Fibroblast of lung (primary cell): ENCODE measurements at regions not wholly inside any gene's neighbourhood (a gene's known extent, or its start where the extent isn't known, plus 50 kb on each side); places are given as distances from the start of the nearest gene placed in this dataset.

Experiments used
- DNase-seq, 2 donors: peaks; one replicate each; pipeline versions ENCODE4 v3.0.0 to v3.0.0-alpha.2; 2010; ENCODE audit warnings: low read depth in 2 of 2
- H2AFZ ChIP-seq: 2 replicates; pipeline ENCODE4 v1.5.1; 2012; ENCODE audit warnings: low read length, control low read depth, inconsistent platforms
- H3K27ac ChIP-seq: 2 replicates; pipeline ENCODE4 v1.5.1; 2011; ENCODE audit warnings: low read length, control low read depth; ENCODE audit not compliant: insufficient read depth
- H3K27me3 ChIP-seq: 2 replicates; pipeline ENCODE4 v1.5.1; 2011; ENCODE audit warnings: mild to moderate bottlenecking, low read length; ENCODE audit not compliant: control insufficient read depth, insufficient read depth
- H3K36me3 ChIP-seq: 2 replicates; pipeline ENCODE4 v1.5.1; 2011; ENCODE audit warnings: low read length; ENCODE audit not compliant: control insufficient read depth, insufficient read depth
- H3K4me1 ChIP-seq: 2 replicates; pipeline ENCODE4 v1.5.1; 2011; ENCODE audit warnings: low read length; ENCODE audit not compliant: control insufficient read depth, insufficient read depth; ENCODE audit errors: extremely low read depth
- H3K4me2 ChIP-seq: 2 replicates; pipeline ENCODE4 v1.5.1; 2011; ENCODE audit warnings: low read length, control low read depth; ENCODE audit not compliant: insufficient read depth; ENCODE audit errors: extremely low read depth
- H3K4me3 ChIP-seq, 4 experiments: fragments of 200-600 bp in 1 of 4; sonication (generic) in 1 of 4; replicated peaks in 1 of 4; 2 replicates each; pipeline ENCODE4 v1.5.1; 2011 to 2016; ENCODE audit warnings: low read length in 4 of 4, low read depth in 3 of 4, mild to moderate bottlenecking in 3 of 4, control low read depth in 2 of 4, inconsistent platforms in 1 of 4, mixed read lengths in 1 of 4; ENCODE audit not compliant: insufficient read depth in 1 of 4; ENCODE audit errors: control extremely low read depth in 1 of 4
- H3K79me2 ChIP-seq: 2 replicates; pipeline ENCODE4 v1.5.1; 2012; ENCODE audit warnings: mild to moderate bottlenecking, low read length, inconsistent platforms; ENCODE audit not compliant: control insufficient read depth, insufficient read depth
- H3K9ac ChIP-seq: 2 replicates; pipeline ENCODE4 v1.5.1; 2011; ENCODE audit warnings: mild to moderate bottlenecking, low read length, control low read depth; ENCODE audit not compliant: insufficient read depth
- H3K9me3 ChIP-seq: 2 replicates; pipeline ENCODE4 v1.5.1; 2012; ENCODE audit warnings: low read depth, low read length; ENCODE audit not compliant: control insufficient read depth, insufficient read depth
- H4K20me1 ChIP-seq: 2 replicates; pipeline ENCODE4 v1.5.1; 2011; ENCODE audit warnings: low read length; ENCODE audit not compliant: control insufficient read depth, insufficient read depth; ENCODE audit errors: extremely low read depth
- EZH2 ChIP-seq: IDR thresholded peaks from 2 replicates; pipeline ENCODE4 v1.5.1; 2012; ENCODE audit warnings: low read length, control low read depth, mild to moderate bottlenecking; ENCODE audit errors: missing control alignments
- TF ChIP-seq, protein P1 (sequence below), 2 donors: IDR thresholded peaks in 1 of 2; conservative IDR thresholded peaks in 1 of 2; 1 replicate in 1 of 2; 2 replicates in 1 of 2; pipeline ENCODE4 v1.5.1; 2011 to 2012; ENCODE audit warnings: low read length in 2 of 2, control low read depth in 1 of 2, inconsistent platforms in 1 of 2, low read depth in 1 of 2, mild to moderate bottlenecking in 1 of 2

DNA sequence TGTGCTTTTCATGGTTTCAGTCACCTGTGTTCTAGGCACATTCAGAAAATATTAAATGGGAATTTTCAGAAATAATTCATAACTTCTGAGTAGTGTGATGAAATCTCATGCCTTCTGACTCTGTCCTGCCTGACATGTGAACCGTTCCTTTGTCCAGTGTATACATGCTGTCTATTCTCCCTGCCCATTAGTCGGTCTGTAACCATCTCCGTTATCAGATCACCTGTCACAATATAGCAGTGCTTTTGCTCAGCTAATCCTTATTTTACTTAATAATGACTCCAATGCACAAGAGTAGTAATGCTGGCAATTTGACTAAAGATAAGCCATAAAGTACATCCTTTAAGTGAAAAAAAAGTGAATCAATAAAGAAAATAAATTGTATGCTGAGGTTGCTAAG lies 597.5 kb downstream of the BRINP3 start:
- Histone ChIP-seq H3K27ac (no peak overlapping the region), H3K9ac (no peak overlapping the region), H4K20me1 (no peaks in the 10 kb centered on the region), H3K4me3 (no peak overlapping the region), H3K79me2 (no peaks in the 10 kb centered on the region), H2AFZ (no peak overlapping the region), H3K36me3 (no peaks in the 10 kb centered on the region), H3K4me1 (no peaks in the 10 kb centered on the region), H3K4me2 (no peak overlapping the region), H3K9me3 (no peaks in the 10 kb centered on the region), H3K27me3 (no peaks in the 10 kb centered on the region)
- DNase-seq, result no peak
- TF ChIP-seq, protein P1, sequence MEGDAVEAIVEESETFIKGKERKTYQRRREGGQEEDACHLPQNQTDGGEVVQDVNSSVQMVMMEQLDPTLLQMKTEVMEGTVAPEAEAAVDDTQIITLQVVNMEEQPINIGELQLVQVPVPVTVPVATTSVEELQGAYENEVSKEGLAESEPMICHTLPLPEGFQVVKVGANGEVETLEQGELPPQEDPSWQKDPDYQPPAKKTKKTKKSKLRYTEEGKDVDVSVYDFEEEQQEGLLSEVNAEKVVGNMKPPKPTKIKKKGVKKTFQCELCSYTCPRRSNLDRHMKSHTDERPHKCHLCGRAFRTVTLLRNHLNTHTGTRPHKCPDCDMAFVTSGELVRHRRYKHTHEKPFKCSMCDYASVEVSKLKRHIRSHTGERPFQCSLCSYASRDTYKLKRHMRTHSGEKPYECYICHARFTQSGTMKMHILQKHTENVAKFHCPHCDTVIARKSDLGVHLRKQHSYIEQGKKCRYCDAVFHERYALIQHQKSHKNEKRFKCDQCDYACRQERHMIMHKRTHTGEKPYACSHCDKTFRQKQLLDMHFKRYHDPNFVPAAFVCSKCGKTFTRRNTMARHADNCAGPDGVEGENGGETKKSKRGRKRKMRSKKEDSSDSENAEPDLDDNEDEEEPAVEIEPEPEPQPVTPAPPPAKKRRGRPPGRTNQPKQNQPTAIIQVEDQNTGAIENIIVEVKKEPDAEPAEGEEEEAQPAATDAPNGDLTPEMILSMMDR (conservative IDR thresholded peaks at IDR 0.05 in 1 of 2, IDR thresholded peaks at IDR 0.05 in 1 of 2; ENCODE audit: low read depth in 1 of 2, low read length in 2 of 2), result no peak
- no peak for TF ChIP-seq EZH2

DNA sequence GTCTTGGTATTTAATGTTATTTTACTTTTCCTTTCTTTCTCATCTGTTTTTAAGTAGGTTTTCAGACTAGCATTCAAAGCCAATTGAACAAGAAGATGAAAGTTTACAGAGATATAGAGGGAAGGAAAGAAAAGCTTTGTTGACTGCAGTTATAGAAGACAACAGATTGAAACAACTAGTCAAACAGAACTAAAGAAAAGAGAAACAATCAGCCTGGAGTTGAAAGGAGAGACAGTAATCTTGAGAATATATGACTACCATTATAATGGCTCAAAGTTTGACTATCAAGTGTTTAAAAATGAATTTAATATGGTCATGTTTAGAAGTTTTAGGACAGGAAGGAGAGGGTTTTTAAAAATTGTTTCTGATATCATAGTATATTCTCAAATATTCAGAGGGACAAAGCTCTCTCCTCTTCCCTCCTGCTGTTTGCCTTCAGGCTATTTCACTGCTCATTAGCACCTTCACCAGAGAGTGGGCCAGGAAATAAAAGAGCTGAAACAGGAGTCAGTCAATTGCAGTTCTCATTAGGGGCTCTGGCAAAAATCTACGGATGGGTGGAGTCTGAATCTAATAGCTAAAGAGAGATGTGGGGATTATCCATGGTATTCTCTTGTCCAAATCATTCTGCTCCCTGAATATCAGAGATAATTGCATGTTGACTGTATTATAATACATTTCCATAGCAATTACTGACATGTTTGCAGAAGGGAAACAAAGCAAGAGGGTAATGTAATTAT lies 577.8 kb downstream of the BRINP3 start:
- Histone ChIP-seq H3K9me3 (no peaks in the 10 kb centered on the region), H3K9ac (no peak overlapping the region), H4K20me1 (no peaks in the 10 kb centered on the region), H3K4me3 (no peak overlapping the region), H3K36me3 (no peaks in the 10 kb centered on the region), H3K4me2 (no peak overlapping the region), H3K79me2 (no peaks in the 10 kb centered on the region), H3K27ac (no peak overlapping the region), H2AFZ (no peak overlapping the region), H3K27me3 (no peaks in the 10 kb centered on the region), H3K4me1 (no peaks in the 10 kb centered on the region)
- DNase-seq, result no peak
- TF ChIP-seq EZH2, result no peak
- TF ChIP-seq, protein P1 (conservative IDR thresholded peaks at IDR 0.05 in 1 of 2, IDR thresholded peaks at IDR 0.05 in 1 of 2; ENCODE audit: low read depth in 1 of 2, low read length in 2 of 2), result no peak

GRCh38 chr1:189904509-189904908 lies 573.2 kb downstream of the BRINP3 start:
- TF ChIP-seq EZH2, result no peak
- TF ChIP-seq, protein P1 (conservative IDR thresholded peaks at IDR 0.05 in 1 of 2, IDR thresholded peaks at IDR 0.05 in 1 of 2; ENCODE audit: low read depth in 1 of 2, low read length in 2 of 2), result no peak
- H3K4me3 ChIP-seq, result no peak overlapping the region
- no peaks in the 10 kb centered on the region for H4K20me1 ChIP-seq
- H3K79me2 ChIP-seq, result no peaks in the 10 kb centered on the region
- no peak overlapping the region for H3K4me2 ChIP-seq
- H3K9me3 ChIP-seq, result no peaks in the 10 kb centered on the region
- no peaks in the 10 kb centered on the region for H3K36me3 ChIP-seq
- H3K27me3 ChIP-seq, result no peaks in the 10 kb centered on the region
- no peak overlapping the region for H3K9ac ChIP-seq
- no peak overlapping the region for H3K27ac ChIP-seq
- H2AFZ ChIP-seq, result no peak overlapping the region
- DNase-seq, result no peak
- no peaks in the 10 kb centered on the region for H3K4me1 ChIP-seq
